ENCODE measurements at regions not wholly inside any gene's neighbourhood (a gene's known extent, or its start where the extent isn't known, plus 50 kb on each side); places are given as distances from the start of the nearest gene placed in this dataset.

DNA sequence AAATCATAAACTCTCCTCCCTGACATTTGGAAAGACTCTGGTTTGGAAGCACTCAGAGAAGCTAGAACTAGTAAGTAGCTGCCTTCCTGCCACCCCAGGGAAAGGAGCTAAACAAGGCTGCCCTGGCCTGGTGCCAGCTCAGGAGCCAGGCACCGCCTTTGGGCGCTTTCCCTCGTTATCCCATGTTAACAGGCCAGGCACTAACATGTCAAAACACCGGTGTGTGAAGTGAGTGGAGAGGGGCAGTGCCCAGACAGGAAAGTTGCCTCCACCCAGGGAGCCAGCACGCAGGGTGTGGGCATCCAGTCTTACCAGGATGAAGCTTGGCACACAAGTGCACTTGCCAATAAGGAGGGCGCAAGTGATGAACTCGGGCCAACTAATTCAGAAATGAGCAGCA lies 346.8 kb downstream of the RRAGC start:
- TF ChIP-seq, protein P1, sequence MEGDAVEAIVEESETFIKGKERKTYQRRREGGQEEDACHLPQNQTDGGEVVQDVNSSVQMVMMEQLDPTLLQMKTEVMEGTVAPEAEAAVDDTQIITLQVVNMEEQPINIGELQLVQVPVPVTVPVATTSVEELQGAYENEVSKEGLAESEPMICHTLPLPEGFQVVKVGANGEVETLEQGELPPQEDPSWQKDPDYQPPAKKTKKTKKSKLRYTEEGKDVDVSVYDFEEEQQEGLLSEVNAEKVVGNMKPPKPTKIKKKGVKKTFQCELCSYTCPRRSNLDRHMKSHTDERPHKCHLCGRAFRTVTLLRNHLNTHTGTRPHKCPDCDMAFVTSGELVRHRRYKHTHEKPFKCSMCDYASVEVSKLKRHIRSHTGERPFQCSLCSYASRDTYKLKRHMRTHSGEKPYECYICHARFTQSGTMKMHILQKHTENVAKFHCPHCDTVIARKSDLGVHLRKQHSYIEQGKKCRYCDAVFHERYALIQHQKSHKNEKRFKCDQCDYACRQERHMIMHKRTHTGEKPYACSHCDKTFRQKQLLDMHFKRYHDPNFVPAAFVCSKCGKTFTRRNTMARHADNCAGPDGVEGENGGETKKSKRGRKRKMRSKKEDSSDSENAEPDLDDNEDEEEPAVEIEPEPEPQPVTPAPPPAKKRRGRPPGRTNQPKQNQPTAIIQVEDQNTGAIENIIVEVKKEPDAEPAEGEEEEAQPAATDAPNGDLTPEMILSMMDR (IDR thresholded peaks at IDR 0.05; ENCODE audit: insufficient read depth, low read depth, low read length, missing control alignments) = no peak
- no peak overlapping the region for H3K4me3 ChIP-seq (ENCODE audit: low read length)
- peak; percentile 77 for DNase-seq (ENCODE audit: low read depth)

DNA sequence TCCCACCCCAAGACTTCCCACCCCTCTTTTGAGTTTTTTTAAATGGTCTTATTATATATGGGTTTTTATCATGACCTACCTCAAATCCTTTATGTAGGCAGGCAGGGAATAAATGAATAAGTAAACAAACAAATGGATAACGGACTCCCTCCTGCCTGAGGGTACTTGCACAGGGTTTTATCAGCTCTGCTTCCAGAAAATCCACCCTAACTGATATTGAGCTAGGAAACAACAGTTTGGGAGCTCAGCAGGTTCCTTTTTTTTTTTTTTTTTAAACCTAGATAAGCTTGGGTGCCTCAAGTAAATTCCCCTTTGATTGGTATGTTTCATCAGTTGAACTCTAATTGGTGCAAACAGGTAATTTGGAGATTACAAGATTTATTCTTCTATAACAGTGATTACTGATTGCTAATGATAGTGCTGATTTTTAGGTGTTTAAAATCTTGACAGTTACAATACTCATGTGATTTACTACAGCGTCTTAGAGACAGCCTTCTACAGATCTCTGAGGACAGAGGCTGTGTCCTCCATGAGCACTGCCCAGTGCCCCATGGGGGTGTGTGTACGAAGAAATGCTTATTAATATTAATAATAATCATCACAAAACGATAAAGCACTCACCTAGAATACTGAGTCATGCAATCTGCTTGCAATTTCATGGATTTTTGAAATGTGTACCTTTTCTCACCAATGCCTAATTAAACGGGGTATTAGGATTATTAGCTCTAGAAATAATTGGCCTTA lies 347.4 kb downstream of the RRAGC start:
- TF ChIP-seq, protein P1 (IDR thresholded peaks at IDR 0.05; ENCODE audit: insufficient read depth, low read depth, low read length, missing control alignments) = no peak
- no peak overlapping the region for H3K4me3 ChIP-seq (ENCODE audit: low read length)
- no peak for DNase-seq (ENCODE audit: low read depth)

DNA sequence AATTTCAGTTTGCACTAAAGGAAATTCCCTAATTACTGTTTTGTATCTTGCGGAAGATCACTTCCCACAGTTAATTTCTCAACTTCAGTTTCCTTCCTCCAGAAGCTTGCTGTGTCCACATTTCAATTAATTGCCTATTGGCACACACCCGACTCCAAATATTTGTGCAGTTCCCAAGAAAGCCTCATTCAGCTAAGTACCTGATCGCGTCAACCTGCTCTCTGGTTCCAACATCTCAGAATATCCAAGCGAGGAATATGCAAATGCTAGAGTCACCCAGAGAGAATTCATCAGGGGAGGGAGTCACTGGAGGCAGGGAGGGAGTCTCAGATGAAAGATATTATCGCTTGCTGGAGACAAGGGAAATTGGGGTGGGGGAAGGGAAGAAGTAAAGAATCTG lies 351.3 kb downstream of the RRAGC start:
- H3K4me3 ChIP-seq (ENCODE audit: low read length) = no peak overlapping the region
- TF ChIP-seq, protein P1 (IDR thresholded peaks at IDR 0.05; ENCODE audit: insufficient read depth, low read depth, low read length, missing control alignments) = no peak
- DNase-seq (ENCODE audit: low read depth) = no peak

DNA sequence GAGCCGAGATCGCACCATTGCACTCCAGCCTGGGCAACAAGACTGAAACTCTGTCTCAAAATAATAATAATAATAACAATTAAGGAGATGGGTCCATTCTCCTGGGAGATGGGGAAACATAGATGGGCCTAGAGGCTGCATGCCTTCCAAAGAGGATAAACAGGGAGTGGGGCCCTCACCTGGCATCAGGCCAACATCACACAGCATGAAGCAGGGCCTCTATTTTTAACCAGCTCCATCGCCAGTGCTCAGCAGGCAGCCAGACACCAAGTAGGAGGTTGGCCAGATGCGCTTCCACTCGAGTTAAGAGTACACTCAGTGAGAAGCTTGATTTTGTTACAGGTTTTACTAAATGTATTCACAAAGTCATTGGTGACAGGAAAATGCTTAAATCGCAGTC lies 352.0 kb downstream of the RRAGC start:
- TF ChIP-seq, protein P1 (IDR thresholded peaks at IDR 0.05; ENCODE audit: insufficient read depth, low read depth, low read length, missing control alignments) = no peak
- no peak overlapping the region for H3K4me3 ChIP-seq (ENCODE audit: low read length)
- no peak for DNase-seq (ENCODE audit: low read depth)

DNA sequence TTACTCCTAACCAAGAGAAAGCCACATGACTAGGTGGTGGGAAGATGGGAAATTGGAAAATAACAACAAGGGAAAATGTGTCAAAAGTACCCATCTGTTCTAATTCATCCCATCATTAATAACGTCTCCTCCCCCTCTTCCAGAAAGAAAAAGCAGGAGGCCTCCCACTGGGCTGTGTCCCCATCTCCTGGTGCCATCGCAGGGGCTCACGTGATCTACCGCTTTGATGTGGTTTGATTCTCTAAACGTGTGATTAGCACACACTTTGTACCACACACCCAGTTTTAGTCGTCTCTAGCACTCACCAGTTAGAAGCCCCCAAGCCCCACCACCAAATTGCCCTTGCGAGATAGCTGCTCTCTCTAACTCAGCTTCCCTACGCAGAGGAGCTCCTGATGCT lies 353.6 kb downstream of the RRAGC start:
- no peak for DNase-seq (ENCODE audit: low read depth)
- no peak overlapping the region for H3K4me3 ChIP-seq (ENCODE audit: low read length)
- TF ChIP-seq, protein P1 (IDR thresholded peaks at IDR 0.05; ENCODE audit: insufficient read depth, low read depth, low read length, missing control alignments) = no peak

DNA sequence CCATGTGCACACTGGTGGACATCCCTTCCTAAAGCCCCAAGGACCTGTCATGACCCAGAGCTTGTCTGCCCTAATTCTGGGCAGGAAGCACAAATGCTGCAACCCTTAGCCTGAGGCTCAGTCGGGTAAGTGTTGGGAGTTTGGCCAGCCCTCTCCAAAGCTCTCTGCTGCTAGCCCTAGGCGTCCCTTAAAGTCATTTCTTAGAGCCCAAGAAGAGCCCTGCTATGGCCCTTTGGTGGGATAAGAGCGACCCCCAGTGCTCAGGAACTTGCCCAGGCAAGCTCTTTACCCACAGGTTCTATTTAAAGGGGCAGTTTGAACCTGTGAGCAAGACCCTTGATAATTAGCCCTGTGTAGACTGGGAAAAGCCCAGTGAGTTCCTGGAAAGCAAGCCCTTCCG lies 356.8 kb downstream of the RRAGC start:
- TF ChIP-seq, protein P1 (IDR thresholded peaks at IDR 0.05; ENCODE audit: insufficient read depth, low read depth, low read length, missing control alignments) = no peak
- H3K4me3 ChIP-seq (ENCODE audit: low read length) = no peak overlapping the region
- no peak for DNase-seq (ENCODE audit: low read depth)

DNA sequence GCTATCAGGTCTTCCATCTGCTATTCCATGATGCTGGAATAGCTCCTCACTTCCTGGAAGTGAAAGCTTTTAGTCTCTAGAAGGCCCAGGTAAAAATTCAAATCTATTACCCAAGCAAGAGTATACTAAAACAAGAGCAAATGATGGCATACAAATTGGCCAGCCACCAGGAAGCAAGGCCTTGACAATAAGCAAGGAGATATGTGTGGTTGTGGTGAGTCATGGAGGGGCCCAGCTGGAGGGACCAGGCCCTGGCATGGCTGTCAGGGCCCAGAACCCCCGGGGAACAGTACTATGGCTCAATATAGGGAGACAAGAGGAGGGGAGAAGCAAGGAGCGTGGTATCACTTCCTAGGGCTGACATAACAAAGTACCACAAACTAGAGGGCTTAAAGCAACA lies 358.7 kb downstream of the RRAGC start:
- TF ChIP-seq, protein P1 (IDR thresholded peaks at IDR 0.05; ENCODE audit: insufficient read depth, low read depth, low read length, missing control alignments) = no peak
- no peak for DNase-seq (ENCODE audit: low read depth)
- no peak overlapping the region for H3K4me3 ChIP-seq (ENCODE audit: low read length)

Measured in epithelial cell of esophagus (primary cell).